Common myeloid progenitor, CD34-positive (primary cell): ENCODE measurements at regions not wholly inside any gene's neighbourhood (a gene's known extent, or its start where the extent isn't known, plus 50 kb on each side); places are given as distances from the start of the nearest gene placed in this dataset.

ENCODE experiments used
- CTCF ChIA-PET: fragments of 350-600 bp; sonication (Branson Sonifier 250); formaldehyde crosslinking; loops from one replicate; lab custom pipeline; 2021; ENCODE audit warnings: antibody characterized with exemption; lab: Charles Lee
- POLR2A ChIA-PET: fragments of 350-600 bp; sonication (Branson Sonifier 250); formaldehyde crosslinking; loops from one replicate; lab custom pipeline; 2021; ENCODE audit warnings: antibody characterized with exemption; lab: Charles Lee
- DNase-seq, 3 donors: peaks; one replicate each; pipeline versions ENCODE4 v3.0.0 to v3.0.0-alpha.2; 2013
- H3K27ac ChIP-seq, 2 experiments: 1 replicate in 1 of 2; 2 replicates in 1 of 2; pipeline ENCODE4 v1.7.0; 2013; ENCODE audit warnings: inconsistent platforms in 2 of 2, low read length in 2 of 2, mild to moderate bottlenecking in 2 of 2, low read depth in 1 of 2, moderate library complexity in 1 of 2; ENCODE audit not compliant: severe bottlenecking in 2 of 2, insufficient read depth in 1 of 2, poor library complexity in 1 of 2
- H3K27me3 ChIP-seq, 5 experiments: replicated peaks in 2 of 5; 1 replicate in 3 of 5; 2 replicates in 2 of 5; pipeline versions ENCODE4 v1.6.1 to v1.7.0; 2013; ENCODE audit warnings: low read length in 4 of 5, mild to moderate bottlenecking in 2 of 5, moderate library complexity in 2 of 5, inconsistent platforms in 1 of 5; ENCODE audit not compliant: insufficient read depth in 5 of 5, control insufficient read depth in 4 of 5
- H3K36me3 ChIP-seq, 4 experiments: 1 replicate in 2 of 4; 2 replicates in 2 of 4; pipeline versions ENCODE4 v1.6.1 to v1.7.0; 2013; ENCODE audit warnings: low read length in 3 of 4, control low read depth in 1 of 4, mild to moderate bottlenecking in 1 of 4; ENCODE audit not compliant: control insufficient read depth in 4 of 4, insufficient read depth in 4 of 4
- H3K4me1 ChIP-seq, 4 experiments: 1 replicate in 3 of 4; 2 replicates in 1 of 4; pipeline versions ENCODE4 v1.6.1 to v1.7.1; 2013; ENCODE audit warnings: low read length in 3 of 4, mild to moderate bottlenecking in 3 of 4, control low read depth in 1 of 4, inconsistent platforms in 1 of 4, moderate library complexity in 1 of 4; ENCODE audit not compliant: control insufficient read depth in 4 of 4, insufficient read depth in 4 of 4; ENCODE audit errors: control extremely low read depth in 1 of 4
- H3K4me3 ChIP-seq, 7 experiments: 1 replicate in 4 of 7; 2 replicates in 3 of 7; pipeline versions ENCODE4 v1.5.1 to v1.7.0; 2013; ENCODE audit warnings: mild to moderate bottlenecking in 7 of 7, low read length in 6 of 7, moderate library complexity in 6 of 7, inconsistent platforms in 2 of 7, low read depth in 2 of 7, control low read depth in 1 of 7; ENCODE audit not compliant: insufficient read depth in 4 of 7, control insufficient read depth in 1 of 7; ENCODE audit errors: extremely low read depth in 1 of 7
- H3K9me3 ChIP-seq, 5 experiments: 1 replicate in 4 of 5; 2 replicates in 1 of 5; pipeline versions ENCODE4 v1.6.1 to v1.7.1; 2013; ENCODE audit warnings: low read length in 4 of 5, mild to moderate bottlenecking in 2 of 5, inconsistent platforms in 1 of 5, low read depth in 1 of 5, moderate library complexity in 1 of 5; ENCODE audit not compliant: control insufficient read depth in 4 of 5, insufficient read depth in 2 of 5; ENCODE audit errors: control extremely low read depth in 1 of 5
- WGBS: methylation state at CpG from one replicate; pipeline ENCODE4 v1.1.5; 2013; ENCODE audit not compliant: insufficient coverage; 5-methylcytosine and 5-hydroxymethylcytosine counted together

GRCh38 chr10:78556705-78557432, 511.9 kb upstream of the ZMIZ1 start:
- Histone ChIP-seq H3K4me3 (no peak overlapping the region), H3K4me1 (peaks cover 0 to 22% (median 0%) of the 10 kb centered on the region in 4 experiments), H3K27me3 (no peaks in the 10 kb centered on the region), H3K9me3 (peaks cover 0 to 3% (median 0%) of the 10 kb centered on the region in 5 experiments), H3K27ac (no peak overlapping the region), H3K36me3 (no peaks in the 10 kb centered on the region)
- peak in 2 of 3 donors; percentile 61 to 67 for DNase-seq
- ChIA-PET POLR2A (no interaction called here), CTCF (interaction anchor here (0.6 kb wide), 1 partner anchor 390 kb away, joined by 3 read pairs; no protein-coding TSS in a partner anchor)
- 100% methylated on average over 2 of the region's 2 CpGs for WGBS

GRCh38 chr10:78557433-78557925, 511.3 kb upstream of the ZMIZ1 start:
- no peaks in the 10 kb centered on the region for H3K36me3 ChIP-seq
- 94% methylated on average over 2 of the region's 2 CpGs for WGBS
- ChIA-PET CTCF (interaction anchor here (0.6 kb wide), 1 partner anchor 390 kb away, joined by 3 read pairs; no protein-coding TSS in a partner anchor), POLR2A (no interaction called here)
- H3K4me1 ChIP-seq = peaks cover 0 to 18% (median 0%) of the 10 kb centered on the region in 4 experiments
- DNase-seq = no peak
- no peak overlapping the region for H3K4me3 ChIP-seq
- H3K9me3 ChIP-seq = peaks cover 0 to 3% (median 0%) of the 10 kb centered on the region in 5 experiments
- H3K27ac ChIP-seq = no peak overlapping the region
- H3K27me3 ChIP-seq = no peaks in the 10 kb centered on the region

- Histone ChIP-seq H3K36me3 (no peaks in the 10 kb centered on the region), H3K27me3 (no peaks in the 10 kb centered on the region), H3K4me1 (peaks cover 0 to 18% (median 0%) of the 10 kb centered on the region in 4 experiments), H3K27ac (no peak overlapping the region), H3K9me3 (no peaks in the 10 kb centered on the region), H3K4me3 (no peak overlapping the region)
- no peak for DNase-seq
- POLR2A ChIA-PET = no interaction called here
- WGBS = 95% methylated on average over 6 of the region's 10 CpGs
- CTCF ChIA-PET = interaction anchor here (1.1 to 1.4 kb wide), 2 partner anchors 8 to 28 kb away, joined by 3 read pairs; no protein-coding TSS in a partner anchor
These were observed 509.0 kb upstream of the ZMIZ1 start for GRCh38 chr10:78559661-78560340.

GRCh38 chr10:78560341-78560688, 508.5 kb upstream of the ZMIZ1 start:
- no peak overlapping the region for H3K4me3 ChIP-seq
- no peaks in the 10 kb centered on the region for H3K27me3 ChIP-seq
- POLR2A ChIA-PET = no interaction called here
- CTCF ChIA-PET = interaction anchor here (1.1 to 1.4 kb wide), 2 partner anchors 9 to 27 kb away, joined by 3 read pairs; no protein-coding TSS in a partner anchor
- H3K27ac ChIP-seq = no peak overlapping the region
- DNase-seq = no peak
- H3K4me1 ChIP-seq = peaks cover 0 to 18% (median 0%) of the 10 kb centered on the region in 4 experiments
- no peaks in the 10 kb centered on the region for H3K9me3 ChIP-seq
- 97% methylated on average over 4 of the region's 4 CpGs for WGBS
- no peaks in the 10 kb centered on the region for H3K36me3 ChIP-seq

- WGBS = no CpG with 5 or more reads among the region's 2 CpGs
- Histone ChIP-seq H3K4me3 (no peak overlapping the region), H3K9me3 (no peaks in the 10 kb centered on the region), H3K4me1 (peaks cover 0 to 22% (median 2%) of the 10 kb centered on the region in 4 experiments), H3K27ac (no peak overlapping the region), H3K27me3 (no peaks in the 10 kb centered on the region), H3K36me3 (no peaks in the 10 kb centered on the region)
- ChIA-PET POLR2A (no interaction called here), CTCF (no interaction called here)
- DNase-seq = no peak
These were observed 505.5 kb upstream of the ZMIZ1 start for GRCh38 chr10:78563314-78563713.

GRCh38 chr10:78565841-78566240, 502.9 kb upstream of the ZMIZ1 start:
- 100% methylated on average over 1 of the region's 4 CpGs for WGBS
- POLR2A ChIA-PET = interaction anchor here (0.6 to 1.0 kb wide), 2 partner anchors 17 to 1012 kb away, joined by 3 read pairs; no protein-coding TSS in a partner anchor
- Histone ChIP-seq H3K27ac (no peak overlapping the region), H3K4me1 (peaks cover 0 to 39% (median 3%) of the 10 kb centered on the region in 4 experiments), H3K4me3 (no peak overlapping the region), H3K36me3 (no peaks in the 10 kb centered on the region), H3K27me3 (no peaks in the 10 kb centered on the region), H3K9me3 (no peaks in the 10 kb centered on the region)
- DNase-seq = no peak
- CTCF ChIA-PET = interaction anchor here (0.6 to 1.3 kb wide), 3 partner anchors 10 to 492 kb away, joined by 3 read pairs; no protein-coding TSS in a partner anchor
